IPS DF 6.9 (cell line): ENCODE measurements at regions not wholly inside any gene's neighbourhood (a gene's known extent, or its start where the extent isn't known, plus 50 kb on each side); places are given as distances from the start of the nearest gene placed in this dataset.
"Not testable (repeated sequence)": the region's sequence is repeated elsewhere in the genome, so short reads cannot be mapped to it uniquely, and the experiment has no call there.

Experiments used
- DNase-seq: peaks from one replicate; pipeline ENCODE4 v3.0.0-alpha.2; 2013; ENCODE audit warnings: low read depth, low spot score
- H3K27ac ChIP-seq: one replicate; pipeline ENCODE4 v1.5.1; 2013; ENCODE audit warnings: low read length, control low read depth
- H3K27me3 ChIP-seq: 2 replicates; pipeline ENCODE4 v1.6.1; 2013; ENCODE audit warnings: mild to moderate bottlenecking, low read length; ENCODE audit not compliant: control insufficient read depth, insufficient read depth
- H3K36me3 ChIP-seq: 2 replicates; pipeline ENCODE4 v1.6.1; 2013; ENCODE audit warnings: low read length; ENCODE audit not compliant: control insufficient read depth, insufficient read depth
- H3K4me1 ChIP-seq: 2 replicates; pipeline ENCODE4 v1.6.1; 2013; ENCODE audit warnings: low read length; ENCODE audit not compliant: control insufficient read depth, insufficient read depth
- H3K4me3 ChIP-seq: 2 replicates; pipeline ENCODE4 v1.5.1; 2013; ENCODE audit warnings: mild to moderate bottlenecking, low read length
- H3K9me3 ChIP-seq: 2 replicates; pipeline ENCODE4 v1.6.1; 2013; ENCODE audit warnings: low read length, inconsistent platforms; ENCODE audit not compliant: control insufficient read depth, insufficient read depth
- WGBS: extraction: QIAGEN DNeasy Blood & Tissue Kit; methylation state at CpG from one replicate; pipeline ENCODE4 v1.1.7; 2013; ENCODE audit warnings: mixed read lengths, missing lambda C conversion rate; ENCODE audit not compliant: insufficient read length, insufficient coverage; 5-methylcytosine and 5-hydroxymethylcytosine counted together

DNA sequence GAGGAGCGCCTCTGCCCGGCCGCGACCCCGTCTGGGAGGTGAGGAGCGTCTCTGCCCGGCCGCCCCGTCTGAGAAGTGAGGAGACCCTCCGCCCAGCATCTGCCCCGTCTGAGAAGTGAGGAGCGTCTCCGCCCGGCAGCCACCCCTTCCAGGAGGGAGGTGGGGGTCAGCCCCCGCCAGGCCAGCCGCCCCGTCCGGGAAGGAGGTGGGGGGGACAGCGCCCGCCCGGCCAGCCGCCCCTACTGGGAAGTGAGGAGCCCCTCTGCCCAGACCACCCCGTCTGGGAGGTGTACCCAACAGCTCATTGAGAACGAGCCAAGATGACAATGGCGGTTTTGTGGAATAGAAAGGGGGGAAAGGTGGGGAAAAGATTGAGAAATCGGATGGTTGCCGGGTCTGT is 164.6 kb downstream of the TEX36 start:
- not testable (repeated sequence) for H3K27me3 ChIP-seq, H3K9me3 ChIP-seq, DNase-seq, H3K4me3 ChIP-seq, H3K4me1 ChIP-seq, H3K27ac ChIP-seq, H3K36me3 ChIP-seq
- no CpG with 5 or more reads among the region's 27 CpGs for WGBS

DNA sequence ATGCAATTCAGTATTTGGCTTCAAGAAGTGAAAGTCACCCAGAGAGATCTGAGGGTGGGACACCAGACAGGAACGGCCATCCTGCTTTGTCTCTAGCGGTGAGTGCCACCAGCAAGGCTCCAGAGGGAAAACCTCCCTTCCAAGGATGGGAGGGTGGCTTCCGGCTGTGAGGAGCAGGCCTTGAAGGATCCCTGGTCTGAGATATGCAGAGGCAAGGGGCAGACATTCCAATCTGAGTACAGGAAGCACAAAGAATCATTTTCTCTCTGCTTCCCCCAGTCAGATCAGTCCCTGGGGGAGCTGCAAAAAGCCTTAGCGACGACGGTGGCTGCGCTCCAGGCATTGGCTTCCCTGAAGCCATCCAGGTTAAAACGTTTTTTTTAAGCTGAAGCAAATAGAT is 167.4 kb downstream of the TEX36 start:
- Histone ChIP-seq H3K27me3 (no peaks in the 10 kb centered on the region), H3K27ac (no peak overlapping the region), H3K4me1 (peaks cover 5% of the 10 kb centered on the region), H3K4me3 (no peak overlapping the region), H3K36me3 (no peaks in the 10 kb centered on the region), H3K9me3 (no peaks in the 10 kb centered on the region; the same call in 1 of the 2 replicates)
- no CpG with 5 or more reads among the region's 8 CpGs for WGBS
- no peak for DNase-seq

DNA sequence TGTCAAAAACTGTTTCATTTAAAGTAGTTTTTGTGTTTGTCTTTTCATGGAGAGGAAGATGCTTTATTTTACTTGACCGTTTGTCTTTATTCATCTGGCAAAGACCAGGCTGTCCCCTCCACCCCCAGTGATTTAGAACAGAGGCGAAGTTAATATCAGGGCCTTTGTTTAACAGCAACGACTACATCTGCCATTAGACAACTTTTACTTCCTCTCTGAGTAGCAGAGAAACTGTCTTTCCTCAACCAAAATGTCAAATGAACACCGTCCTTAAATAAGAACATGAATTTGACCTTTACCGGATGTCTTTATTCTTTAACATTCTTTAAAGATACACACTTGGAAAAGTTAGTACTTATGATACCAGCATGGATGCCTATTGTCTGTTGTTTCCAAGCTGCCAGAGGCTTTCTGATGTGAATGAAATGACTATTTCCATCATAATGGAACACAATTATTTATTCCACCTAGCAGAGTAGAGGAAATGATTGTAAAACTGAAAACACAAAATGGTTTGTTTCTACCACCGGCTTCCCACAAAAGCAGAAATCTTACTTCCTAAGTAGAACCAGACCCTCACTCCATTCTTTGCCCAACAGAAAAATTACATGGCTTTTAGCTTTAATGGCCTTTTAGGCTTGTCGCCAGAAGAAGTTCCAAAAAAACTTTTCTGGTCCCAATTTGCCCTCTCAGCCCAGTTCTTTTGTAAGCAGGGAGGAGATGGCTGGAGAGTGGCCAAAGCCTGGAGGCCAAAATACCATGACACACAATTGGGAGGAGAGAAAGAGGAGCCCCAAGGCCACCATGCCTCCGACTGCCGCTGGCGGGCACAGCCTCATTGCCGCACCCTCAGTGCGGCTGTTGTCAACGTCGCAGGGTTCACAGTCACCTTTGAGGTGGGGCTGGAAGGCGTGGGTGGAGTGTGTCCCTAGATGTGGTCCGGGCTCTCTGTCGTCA is 168.5 kb downstream of the TEX36 start:
- no peaks in the 10 kb centered on the region; the same call in 1 of the 2 replicates for H3K9me3 ChIP-seq
- H3K27me3 ChIP-seq, result no peaks in the 10 kb centered on the region
- DNase-seq, result no peak
- H3K4me1 ChIP-seq, result peaks cover 5% of the 10 kb centered on the region
- no peak overlapping the region for H3K4me3 ChIP-seq
- no peak overlapping the region for H3K27ac ChIP-seq
- H3K36me3 ChIP-seq, result no peaks in the 10 kb centered on the region
- WGBS, result no CpG with 5 or more reads among the region's 17 CpGs

DNA sequence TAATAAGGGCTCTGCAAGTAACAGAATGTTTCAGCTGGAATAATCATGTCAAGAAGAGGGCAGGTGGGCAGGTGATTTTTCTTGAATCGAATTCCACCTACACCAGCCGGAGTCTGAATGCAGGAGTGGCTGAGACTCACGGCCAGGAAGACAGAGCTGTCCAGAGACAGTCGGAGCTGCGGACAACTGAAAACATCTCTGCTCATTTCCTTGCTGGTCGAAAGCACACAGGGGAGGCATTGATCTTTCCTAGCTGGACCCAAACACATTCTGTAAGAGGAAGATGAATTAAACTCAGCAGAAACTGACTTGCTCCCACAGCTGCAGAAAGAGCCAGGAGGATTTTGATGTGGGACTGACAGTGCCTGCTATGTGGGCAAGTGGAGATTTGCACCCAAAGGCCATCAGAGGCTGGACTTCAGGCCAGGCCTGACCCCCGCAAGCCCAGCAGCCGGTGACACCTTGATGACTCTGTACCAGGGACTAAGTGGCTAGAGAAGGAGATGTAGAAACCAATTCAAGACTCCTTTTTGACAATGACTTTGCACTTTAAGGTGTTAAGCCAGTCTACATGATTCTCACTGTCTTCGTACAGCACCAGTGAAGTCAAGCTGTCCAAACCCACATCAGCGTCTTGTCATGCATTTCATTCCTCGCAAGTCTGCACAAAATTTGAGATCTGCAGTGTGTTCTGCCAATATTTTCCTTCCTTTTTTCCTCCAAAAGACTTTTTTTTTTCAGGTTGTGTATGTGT is 169.4 kb downstream of the TEX36 start:
- no CpG with 5 or more reads among the region's 11 CpGs for WGBS
- Histone ChIP-seq H3K27me3 (no peaks in the 10 kb centered on the region), H3K4me3 (no peak overlapping the region), H3K27ac (no peak overlapping the region), H3K36me3 (no peaks in the 10 kb centered on the region), H3K9me3 (no peaks in the 10 kb centered on the region; the same call in 1 of the 2 replicates), H3K4me1 (peaks cover 5% of the 10 kb centered on the region)
- no peak for DNase-seq

DNA sequence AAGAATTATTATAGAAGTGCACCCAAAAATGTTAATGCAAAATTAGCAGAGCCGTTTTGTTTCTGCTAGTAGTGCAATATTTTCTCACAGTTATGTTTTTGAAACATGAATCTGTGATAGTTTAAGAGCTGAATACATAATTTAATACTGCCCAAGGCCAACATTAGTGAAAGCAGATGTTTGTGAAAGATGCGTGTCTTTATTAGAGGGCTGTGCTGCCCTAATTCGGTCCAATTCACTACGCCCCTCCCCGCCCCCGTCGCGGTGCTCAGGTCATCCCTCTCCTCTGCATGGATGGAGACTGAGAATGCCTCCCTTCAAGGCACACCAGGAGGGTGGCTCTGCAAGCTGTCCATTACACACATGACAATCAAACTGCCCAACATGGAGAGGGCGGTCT is 172.0 kb downstream of the TEX36 start:
- Histone ChIP-seq H3K27me3 (no peaks in the 10 kb centered on the region), H3K36me3 (no peaks in the 10 kb centered on the region), H3K4me1 (peaks cover 5% of the 10 kb centered on the region), H3K27ac (no peak overlapping the region), H3K4me3 (no peak overlapping the region), H3K9me3 (no peaks in the 10 kb centered on the region; the same call in 1 of the 2 replicates)
- no peak for DNase-seq
- no CpG with 5 or more reads among the region's 9 CpGs for WGBS

DNA sequence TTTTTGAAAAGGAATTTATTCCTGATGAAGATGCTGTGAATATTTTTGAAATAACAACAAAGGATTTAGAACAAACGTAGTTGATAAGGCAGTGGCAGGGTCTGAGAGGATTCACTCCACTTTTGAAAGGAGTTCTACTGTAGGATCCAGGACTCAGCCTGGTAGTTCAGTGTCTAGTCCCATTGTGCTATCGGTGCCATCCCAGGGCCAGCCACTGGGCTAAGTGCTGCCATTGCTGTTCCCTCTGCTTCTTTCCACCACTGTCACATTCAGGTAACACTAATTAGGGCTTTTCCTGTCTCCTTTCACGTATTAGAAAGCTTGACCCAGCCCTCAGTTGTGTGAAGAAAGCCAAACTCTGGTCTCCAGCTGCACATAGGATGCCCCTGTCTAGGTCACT is 177.3 kb downstream of the TEX36 start:
- no peak for DNase-seq
- H3K4me1 ChIP-seq, result no peaks in the 10 kb centered on the region
- no peaks in the 10 kb centered on the region for H3K36me3 ChIP-seq
- H3K9me3 ChIP-seq, result no peaks in the 10 kb centered on the region
- H3K27me3 ChIP-seq, result no peaks in the 10 kb centered on the region
- H3K27ac ChIP-seq, result no peak overlapping the region
- no peak overlapping the region for H3K4me3 ChIP-seq
- WGBS, result no CpG with 5 or more reads among the region's 3 CpGs

DNA sequence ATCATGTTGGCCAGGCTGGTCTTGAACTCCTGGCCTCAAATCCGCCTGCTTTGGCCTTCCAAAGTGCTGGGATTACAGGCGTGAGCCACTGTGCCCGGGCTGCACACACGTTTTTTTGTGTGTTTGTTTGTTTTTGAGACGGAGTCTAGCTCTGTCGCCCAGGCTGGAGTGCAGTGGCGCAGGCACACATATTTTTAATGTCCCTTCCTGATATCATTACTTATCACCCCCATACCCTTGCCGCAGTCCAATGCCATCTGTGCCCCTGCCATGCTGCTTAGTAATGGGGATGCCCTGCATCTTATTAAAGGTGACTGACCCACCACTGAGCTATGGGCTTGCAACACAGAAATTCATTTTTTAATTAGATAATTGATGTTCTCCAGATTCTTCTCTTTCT is 180.7 kb downstream of the TEX36 start:
- Histone ChIP-seq H3K27ac (no peak overlapping the region), H3K27me3 (no peaks in the 10 kb centered on the region), H3K9me3 (no peaks in the 10 kb centered on the region), H3K4me1 (no peaks in the 10 kb centered on the region), H3K4me3 (no peak overlapping the region), H3K36me3 (no peaks in the 10 kb centered on the region)
- no peak for DNase-seq
- no CpG with 5 or more reads among the region's 8 CpGs for WGBS

DNA sequence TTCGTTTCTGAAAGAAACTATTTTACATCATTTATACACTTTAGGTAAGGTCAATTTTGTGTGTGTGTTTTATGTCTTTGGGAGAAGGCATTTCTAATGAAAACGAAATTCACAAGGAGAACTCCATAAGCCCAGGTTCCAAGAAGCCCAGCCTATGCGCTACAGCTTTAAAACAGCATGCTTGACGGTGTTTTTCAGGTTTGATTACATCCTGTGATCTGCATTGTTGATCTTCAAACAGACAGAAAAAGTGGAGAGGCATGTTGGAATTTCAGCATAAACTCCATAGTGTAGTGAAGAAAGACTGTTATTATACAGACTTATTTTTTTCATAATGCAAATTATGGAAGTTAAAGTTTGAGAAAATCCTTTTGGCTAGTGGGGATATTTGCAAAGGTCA is 187.6 kb downstream of the TEX36 start:
- H3K27me3 ChIP-seq, result no peaks in the 10 kb centered on the region
- no peak for DNase-seq
- WGBS, result no CpG with 5 or more reads among the region's 4 CpGs
- no peak overlapping the region for H3K4me3 ChIP-seq
- H3K9me3 ChIP-seq, result no peaks in the 10 kb centered on the region
- no peak overlapping the region for H3K27ac ChIP-seq
- H3K4me1 ChIP-seq, result no peaks in the 10 kb centered on the region
- no peaks in the 10 kb centered on the region for H3K36me3 ChIP-seq

DNA sequence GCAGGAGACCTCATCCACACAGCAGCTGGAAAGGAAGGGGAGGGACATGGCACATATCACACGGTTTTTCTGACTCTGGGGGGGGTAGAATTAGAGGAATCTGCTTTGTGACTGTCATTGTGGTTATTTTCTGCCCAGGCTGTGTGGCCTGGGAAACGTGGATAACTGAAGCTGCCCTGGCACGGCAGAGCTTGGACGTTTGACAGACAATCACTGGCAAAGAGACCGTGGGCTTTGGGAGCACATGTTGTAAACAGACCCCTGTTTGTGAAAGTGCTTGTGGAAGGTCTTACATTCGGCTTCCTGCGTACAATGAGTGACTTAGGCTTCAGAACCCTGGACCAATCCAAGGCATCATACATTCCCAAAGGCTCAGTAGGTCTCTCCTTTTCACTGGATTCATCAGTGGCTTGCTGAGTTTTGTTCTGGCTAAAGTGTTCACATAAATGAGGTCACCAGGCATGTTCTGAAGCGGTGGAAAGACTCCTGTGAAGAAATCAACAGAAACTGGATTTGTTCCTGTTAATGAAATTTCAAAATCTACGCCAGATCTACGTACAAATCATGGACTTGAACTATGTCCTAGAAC is 188.2 kb downstream of the TEX36 start:
- Histone ChIP-seq H3K27ac (no peak overlapping the region), H3K4me1 (no peaks in the 10 kb centered on the region), H3K4me3 (no peak overlapping the region), H3K9me3 (no peaks in the 10 kb centered on the region), H3K36me3 (no peaks in the 10 kb centered on the region), H3K27me3 (no peaks in the 10 kb centered on the region)
- no peak for DNase-seq
- WGBS, result no CpG with 5 or more reads among the region's 10 CpGs

DNA sequence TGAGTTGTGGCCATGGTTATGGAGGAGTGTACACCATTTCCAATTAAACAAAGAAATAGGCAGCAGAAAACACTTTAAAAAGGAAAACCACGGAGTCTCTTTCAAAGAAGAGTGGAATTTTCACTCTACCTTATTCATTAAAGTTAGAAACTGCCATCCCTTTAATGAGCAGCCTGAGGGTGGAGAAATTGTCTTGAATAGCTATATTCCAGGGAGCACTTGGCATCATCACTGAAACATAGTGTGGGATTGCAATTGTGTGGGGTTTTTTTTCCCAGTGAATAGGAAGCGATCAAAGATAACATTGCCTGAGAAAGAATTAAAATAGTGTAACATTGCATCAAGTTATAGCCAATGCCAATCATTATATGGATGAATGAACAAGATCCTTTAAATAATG is 191.6 kb downstream of the TEX36 start:
- H3K4me3 ChIP-seq, result no peak overlapping the region
- H3K27ac ChIP-seq, result no peak overlapping the region
- WGBS, result no CpG with 5 or more reads among the region's 2 CpGs
- H3K27me3 ChIP-seq, result no peaks in the 10 kb centered on the region
- H3K4me1 ChIP-seq, result no peaks in the 10 kb centered on the region
- no peaks in the 10 kb centered on the region for H3K9me3 ChIP-seq
- H3K36me3 ChIP-seq, result no peaks in the 10 kb centered on the region
- DNase-seq, result no peak
